Natural killer cell (primary cell): ENCODE measurements at regions not wholly inside any gene's neighbourhood (a gene's known extent, or its start where the extent isn't known, plus 50 kb on each side); places are given as distances from the start of the nearest gene placed in this dataset.
"Not testable (repeated sequence)": the region's sequence is repeated elsewhere in the genome, so short reads cannot be mapped to it uniquely, and the experiment has no call there.

Experiments used
- ATAC-seq, 3 donors: fragments of 150-1000 bp in 2 of 3; fragments of 200-7000 bp in 1 of 3; cut with Tn5 transposase; 1 replicate in 1 of 3; 2 replicates in 2 of 3; pipeline ENCODE4 v1.10.0; 2021; ENCODE audit warnings: mild to moderate bottlenecking in 2 of 3, moderate library complexity in 2 of 3
- DNase-seq, 2 donors: peaks; one replicate each; pipeline versions ENCODE4 v3.0.0 to v3.0.0-alpha.2; 2013 to 2021; ENCODE audit warnings: mixed read lengths in 1 of 2
- H3K27ac ChIP-seq: one replicate; pipeline ENCODE4 v1.5.1; 2013; ENCODE audit warnings: mild to moderate bottlenecking, low read length
- H3K27me3 ChIP-seq: one replicate; pipeline ENCODE4 v1.6.1; 2013; ENCODE audit warnings: low read length; ENCODE audit not compliant: control insufficient read depth, insufficient read depth
- H3K36me3 ChIP-seq: one replicate; pipeline ENCODE4 v1.6.1; 2013; ENCODE audit warnings: low read length; ENCODE audit not compliant: control insufficient read depth, insufficient read depth
- H3K4me1 ChIP-seq: one replicate; pipeline ENCODE4 v1.6.1; 2013; ENCODE audit warnings: low read length; ENCODE audit not compliant: control insufficient read depth, insufficient read depth
- H3K4me3 ChIP-seq: one replicate; pipeline ENCODE4 v1.5.1; 2013; ENCODE audit warnings: low read length
- H3K9me3 ChIP-seq: one replicate; pipeline ENCODE4 v1.6.1; 2013; ENCODE audit warnings: low read length; ENCODE audit not compliant: control insufficient read depth, insufficient read depth
- H3K27ac Mint-ChIP-seq, 2 donors: one replicate each; pipeline ENCODE4 v1.8.0; 2022; ENCODE audit warnings: mild to moderate bottlenecking in 2 of 2, mixed read lengths in 2 of 2, moderate library complexity in 1 of 2
- H3K27me3 Mint-ChIP-seq, 2 donors: one replicate each; pipeline ENCODE4 v1.8.0; 2022; ENCODE audit warnings: low read depth in 2 of 2, mixed read lengths in 2 of 2
- H3K36me3 Mint-ChIP-seq: one replicate; pipeline ENCODE4 v1.8.0; 2022; ENCODE audit warnings: mixed read lengths
- H3K4me1 Mint-ChIP-seq, 2 donors: one replicate each; pipeline ENCODE4 v1.8.0; 2022; ENCODE audit warnings: mixed read lengths in 2 of 2
- H3K4me3 Mint-ChIP-seq: one replicate; pipeline ENCODE4 v1.8.0; 2022; ENCODE audit warnings: mild to moderate bottlenecking, moderate library complexity, mixed read lengths
- H3K9me3 Mint-ChIP-seq, 2 donors: one replicate each; pipeline ENCODE4 v1.8.0; 2022; ENCODE audit warnings: mixed read lengths in 2 of 2
- CTCF ChIP-seq: fragments of 200-600 bp; IDR thresholded peaks from one replicate; pipeline ENCODE4 v1.8.0; 2022; ENCODE audit warnings: antibody characterized with exemption
- WGBS: methylation state at CpG from one replicate; pipeline ENCODE4 v1.1.7; 2013; ENCODE audit warnings: missing lambda C conversion rate; ENCODE audit not compliant: insufficient coverage; 5-methylcytosine and 5-hydroxymethylcytosine counted together
- intact Hi-C: fragments of 100-400 bp; cut with micrococcal nuclease; formaldehyde crosslinking; loops from one replicate; pipeline ENCODE4 v1.14.2; 2022

DNA sequence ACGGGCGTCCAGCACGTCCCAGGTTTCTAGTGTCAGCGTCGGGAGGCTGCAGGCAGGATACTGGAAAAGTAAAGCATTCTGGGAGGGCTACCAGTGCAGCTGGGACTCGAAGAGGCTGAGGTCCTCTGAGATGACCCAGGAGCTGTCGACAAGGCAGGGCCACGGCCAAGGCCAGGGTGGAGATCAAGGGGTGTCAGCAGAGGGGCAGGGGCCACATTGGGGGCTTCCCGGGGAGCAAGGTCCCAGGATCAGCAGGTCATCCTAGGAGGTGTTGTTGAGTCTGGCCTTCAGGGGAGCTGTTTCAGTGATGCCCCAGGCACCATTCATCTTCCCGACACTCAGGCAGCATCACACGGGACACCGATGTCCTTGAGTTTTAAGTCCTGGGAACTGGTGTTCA is 377.8 kb upstream of the SFSWAP start:
- no peak for ATAC-seq
- Mint-ChIP-seq H3K9me3 (no peaks in the 10 kb centered on the region), H3K36me3 (no peaks in the 10 kb centered on the region), H3K4me1 (peaks cover 0 to 6% of the 10 kb centered on the region in 2 donors), H3K4me3 (no peak overlapping the region), H3K27me3 (no peaks in the 10 kb centered on the region), H3K27ac (no peak overlapping the region)
- no peaks in the 10 kb centered on the region for H3K36me3 ChIP-seq
- TF ChIP-seq CTCF, result no peak
- H3K4me3 ChIP-seq, result no peak overlapping the region
- H3K27ac ChIP-seq, result no peak overlapping the region
- H3K4me1 ChIP-seq, result no peaks in the 10 kb centered on the region
- DNase-seq, result no peak
- H3K27me3 ChIP-seq, result no peaks in the 10 kb centered on the region
- H3K9me3 ChIP-seq, result no peaks in the 10 kb centered on the region
- intact Hi-C loops, result no loop called here
- WGBS, result 86% methylated on average over 12 of the region's 12 CpGs

DNA sequence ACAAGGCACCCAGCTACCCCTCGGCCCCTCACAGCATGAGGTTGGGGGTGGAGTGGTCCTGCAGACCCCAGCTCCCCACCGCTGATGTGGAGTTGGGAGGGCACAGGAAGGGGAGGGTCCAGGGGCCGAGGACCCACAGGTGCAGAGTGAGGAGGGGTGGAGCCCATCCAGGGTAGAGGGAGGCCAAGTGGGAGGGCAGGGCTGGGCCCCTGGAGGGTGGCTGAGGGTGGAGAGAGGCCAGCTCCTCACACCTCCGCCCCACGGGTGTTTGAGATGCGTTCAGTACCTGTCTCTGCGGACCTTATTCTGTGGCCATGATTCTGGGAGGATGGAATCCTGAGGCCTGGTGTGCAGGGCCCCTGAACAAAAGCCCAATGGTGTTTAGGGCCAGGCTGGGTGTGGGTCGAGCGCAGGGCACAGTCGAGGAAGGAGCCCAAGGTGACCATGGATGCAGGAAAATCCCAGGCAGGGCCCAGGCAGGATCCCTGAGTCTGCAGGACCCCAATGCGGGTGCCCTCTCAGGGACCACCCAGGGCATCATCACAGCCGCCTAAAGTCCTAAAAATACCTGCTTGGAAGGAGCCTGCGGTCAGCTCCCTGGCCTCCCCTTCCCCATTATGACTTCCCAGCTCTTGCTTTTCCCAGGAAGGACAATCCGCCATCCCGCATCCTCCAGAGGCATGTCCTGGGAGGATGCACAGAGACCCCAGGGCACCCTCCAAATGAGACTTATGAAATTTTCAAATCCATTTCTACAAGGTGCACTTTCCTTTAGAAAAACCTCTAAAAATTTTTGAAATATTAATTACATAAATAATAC is 377.1 kb upstream of the SFSWAP start:
- Mint-ChIP-seq H3K4me1 (peaks cover 0 to 6% of the 10 kb centered on the region in 2 donors), H3K4me3 (no peak overlapping the region), H3K36me3 (no peaks in the 10 kb centered on the region), H3K9me3 (no peaks in the 10 kb centered on the region), H3K27me3 (no peaks in the 10 kb centered on the region), H3K27ac (no peak overlapping the region)
- WGBS, result 87% methylated on average over 15 of the region's 15 CpGs
- no peak overlapping the region for H3K4me3 ChIP-seq
- H3K27ac ChIP-seq, result no peak overlapping the region
- no peak for DNase-seq
- H3K4me1 ChIP-seq, result no peaks in the 10 kb centered on the region
- no peaks in the 10 kb centered on the region for H3K36me3 ChIP-seq
- no peaks in the 10 kb centered on the region for H3K9me3 ChIP-seq
- intact Hi-C loops, result no loop called here
- no peak for ATAC-seq
- TF ChIP-seq CTCF, result no peak
- no peaks in the 10 kb centered on the region for H3K27me3 ChIP-seq

- no peaks in the 10 kb centered on the region for H3K36me3 Mint-ChIP-seq
- Histone ChIP-seq H3K27ac (no peak overlapping the region), H3K9me3 (no peaks in the 10 kb centered on the region), H3K27me3 (no peaks in the 10 kb centered on the region), H3K36me3 (no peaks in the 10 kb centered on the region), H3K4me1 (no peaks in the 10 kb centered on the region), H3K4me3 (no peak overlapping the region)
- no peak overlapping the region for H3K27ac Mint-ChIP-seq
- no peaks in the 10 kb centered on the region for H3K9me3 Mint-ChIP-seq
- H3K27me3 Mint-ChIP-seq, result no peaks in the 10 kb centered on the region
- WGBS, result 83% methylated on average over 3 of the region's 4 CpGs
- peaks cover 0 to 6% of the 10 kb centered on the region in 2 donors for H3K4me1 Mint-ChIP-seq
- ATAC-seq (no peak), DNase-seq (no peak)
- H3K4me3 Mint-ChIP-seq, result no peak overlapping the region
- intact Hi-C loops, result no loop called here
- no peak for TF ChIP-seq CTCF
Observed at GRCh38 chr12:131334835-131335234, 376.1 kb upstream of the SFSWAP start.

GRCh38 chr12:131335456-131335855 is 375.4 kb upstream of the SFSWAP start:
- Mint-ChIP-seq H3K4me3 (no peak overlapping the region), H3K27ac (no peak overlapping the region), H3K4me1 (peaks cover 0 to 6% of the 10 kb centered on the region in 2 donors), H3K36me3 (no peaks in the 10 kb centered on the region), H3K27me3 (peaks cover 0 to 3% of the 10 kb centered on the region in 2 donors), H3K9me3 (no peaks in the 10 kb centered on the region)
- DNase-seq (no peak), ATAC-seq (no peak)
- no peaks in the 10 kb centered on the region for H3K4me1 ChIP-seq
- no peak for TF ChIP-seq CTCF
- H3K27me3 ChIP-seq, result no peaks in the 10 kb centered on the region
- no peaks in the 10 kb centered on the region for H3K9me3 ChIP-seq
- H3K36me3 ChIP-seq, result no peaks in the 10 kb centered on the region
- no peak overlapping the region for H3K27ac ChIP-seq
- 68% methylated on average over 4 of the region's 4 CpGs for WGBS
- intact Hi-C loops, result no loop called here
- no peak overlapping the region for H3K4me3 ChIP-seq

- ATAC-seq, H3K27me3 ChIP-seq: not testable (repeated sequence)
Observed at GRCh38 chr12:131337861-131338260, 373.0 kb upstream of the SFSWAP start.

More at GRCh38 chr12:131337861-131338260, 373.0 kb upstream of the SFSWAP start:
- H3K4me1 ChIP-seq, H3K4me1 Mint-ChIP-seq, intact Hi-C loops, H3K4me3 ChIP-seq, DNase-seq, H3K36me3 Mint-ChIP-seq, H3K9me3 Mint-ChIP-seq, H3K27ac Mint-ChIP-seq, H3K36me3 ChIP-seq, H3K9me3 ChIP-seq, H3K27me3 Mint-ChIP-seq, H3K4me3 Mint-ChIP-seq, H3K27ac ChIP-seq: not testable (repeated sequence)
- WGBS, result 63% methylated on average over 3 of the region's 3 CpGs
